NT2/D1 (cell line): ENCODE measurements at regions not wholly inside any gene's neighbourhood (a gene's known extent, or its start where the extent isn't known, plus 50 kb on each side); places are given as distances from the start of the nearest gene placed in this dataset.

ENCODE experiments used
- DNase-seq: peaks from one replicate; pipeline ENCODE4 v3.0.0-alpha.2; 2011; ENCODE audit warnings: low read depth, low spot score
- H3K27me3 ChIP-seq: 2 replicates; pipeline ENCODE4 v1.6.0; 2011; ENCODE audit warnings: mild to moderate bottlenecking; ENCODE audit not compliant: insufficient read length, insufficient read depth
- H3K36me3 ChIP-seq: 2 replicates; pipeline ENCODE4 v1.6.1; 2011; ENCODE audit warnings: mild to moderate bottlenecking, low read length, mixed read lengths; ENCODE audit not compliant: insufficient read depth, insufficient read length
- H3K4me1 ChIP-seq: 2 replicates; pipeline ENCODE4 v1.5.1; 2011; ENCODE audit not compliant: insufficient read depth, insufficient read length
- H3K4me3 ChIP-seq: 2 replicates; pipeline ENCODE4 v1.5.1; 2011; ENCODE audit warnings: low read depth; ENCODE audit not compliant: insufficient read length
- H3K9ac ChIP-seq: 2 replicates; pipeline ENCODE4 v1.6.0; 2011; ENCODE audit warnings: low read depth; ENCODE audit not compliant: insufficient read length
- H3K9me3 ChIP-seq: 2 replicates; pipeline ENCODE4 v1.5.1; 2011; ENCODE audit warnings: mild to moderate bottlenecking, low read length; ENCODE audit not compliant: insufficient read depth
- SUZ12 ChIP-seq: IDR thresholded peaks from 2 replicates; pipeline ENCODE4 v1.6.1; 2011; ENCODE audit not compliant: insufficient read length, insufficient read depth; ENCODE audit errors: extremely low read depth
- YY1 ChIP-seq: IDR thresholded peaks from 2 replicates; pipeline ENCODE4 v1.6.1; 2011; ENCODE audit not compliant: insufficient read length, insufficient read depth
- ZNF274 ChIP-seq: IDR thresholded peaks from 2 replicates; pipeline ENCODE4 v1.6.1; 2011; ENCODE audit warnings: mild to moderate bottlenecking, low read depth, low read length

- Histone ChIP-seq H3K36me3 (no peaks in the 10 kb centered on the region), H3K27me3 (no peaks in the 10 kb centered on the region), H3K9me3 (no peaks in the 10 kb centered on the region), H3K4me3 (no peak overlapping the region), H3K9ac (no peak overlapping the region), H3K4me1 (no peaks in the 10 kb centered on the region)
- TF ChIP-seq ZNF274 (no peak), YY1 (no peak), SUZ12 (no peak)
- DNase-seq, result no peak
Measured at GRCh38 chr2:30382162-30382783, 64.8 kb upstream of the LCLAT1 start.

GRCh38 chr2:30382995-30383394, 64.1 kb upstream of the LCLAT1 start:
- no peak overlapping the region for H3K9ac ChIP-seq

DNA sequence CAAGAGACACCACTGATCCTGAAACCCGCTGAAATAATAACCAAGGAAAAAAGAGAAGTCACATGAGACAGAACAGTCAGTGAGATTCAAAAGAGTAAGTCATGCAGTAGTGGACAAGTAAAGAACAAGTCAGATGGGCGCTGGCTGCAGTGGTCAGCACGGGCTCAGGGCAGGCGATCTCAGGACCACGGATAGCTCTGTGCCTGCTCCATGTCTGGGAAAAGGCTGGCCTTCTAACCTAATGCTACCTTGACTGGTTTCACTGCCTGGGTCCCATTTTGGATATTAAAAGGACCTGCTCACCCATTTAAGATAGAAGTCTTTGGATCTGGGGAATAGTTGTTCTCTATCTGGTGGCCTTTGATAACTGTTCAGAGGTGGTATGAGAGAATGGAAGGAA, 61.7 kb upstream of the LCLAT1 start:
- DNase-seq, result no peak
- H3K27me3 ChIP-seq, result no peaks in the 10 kb centered on the region

More at GRCh38 chr2:30382995-30383394, 64.1 kb upstream of the LCLAT1 start:
- Histone ChIP-seq H3K36me3 (no peaks in the 10 kb centered on the region), H3K4me3 (no peak overlapping the region), H3K9me3 (no peaks in the 10 kb centered on the region), H3K4me1 (no peaks in the 10 kb centered on the region), H3K27me3 (no peaks in the 10 kb centered on the region)
- no peak for DNase-seq
- TF ChIP-seq ZNF274 (no peak), SUZ12 (no peak), YY1 (no peak)

DNA sequence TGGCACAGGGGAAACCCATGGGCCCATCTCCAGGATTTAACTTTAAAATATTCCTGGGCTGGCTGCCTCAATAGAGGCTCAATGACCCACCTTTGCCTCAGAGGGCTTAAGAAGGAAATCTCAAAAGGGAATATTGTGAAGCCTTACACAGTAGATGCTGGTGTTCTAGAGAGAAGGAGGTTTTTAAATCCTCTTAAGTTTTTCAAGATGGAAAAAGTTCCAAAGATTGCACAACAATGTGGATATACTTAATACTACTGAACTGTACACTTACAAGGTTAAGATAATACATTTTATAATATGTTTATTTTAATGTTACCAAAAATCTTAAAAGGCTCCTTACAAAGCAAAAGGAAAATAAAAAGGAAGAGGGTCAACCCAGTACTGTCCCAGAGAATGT, 54.9 kb upstream of the LCLAT1 start:
- Histone ChIP-seq H3K36me3 (no peaks in the 10 kb centered on the region), H3K9ac (no peak overlapping the region), H3K4me1 (no peaks in the 10 kb centered on the region), H3K27me3 (no peaks in the 10 kb centered on the region), H3K9me3 (no peaks in the 10 kb centered on the region), H3K4me3 (no peak overlapping the region)
- TF ChIP-seq YY1 (no peak), SUZ12 (no peak), ZNF274 (no peak)
- DNase-seq, result no peak

More for the DNA sequence above, 61.7 kb upstream of the LCLAT1 start:
- Histone ChIP-seq H3K4me3 (no peak overlapping the region), H3K4me1 (no peaks in the 10 kb centered on the region), H3K36me3 (no peaks in the 10 kb centered on the region), H3K9me3 (no peaks in the 10 kb centered on the region), H3K9ac (no peak overlapping the region)
- no peak for TF ChIP-seq YY1
- TF ChIP-seq SUZ12, result no peak
- TF ChIP-seq ZNF274, result no peak

DNA sequence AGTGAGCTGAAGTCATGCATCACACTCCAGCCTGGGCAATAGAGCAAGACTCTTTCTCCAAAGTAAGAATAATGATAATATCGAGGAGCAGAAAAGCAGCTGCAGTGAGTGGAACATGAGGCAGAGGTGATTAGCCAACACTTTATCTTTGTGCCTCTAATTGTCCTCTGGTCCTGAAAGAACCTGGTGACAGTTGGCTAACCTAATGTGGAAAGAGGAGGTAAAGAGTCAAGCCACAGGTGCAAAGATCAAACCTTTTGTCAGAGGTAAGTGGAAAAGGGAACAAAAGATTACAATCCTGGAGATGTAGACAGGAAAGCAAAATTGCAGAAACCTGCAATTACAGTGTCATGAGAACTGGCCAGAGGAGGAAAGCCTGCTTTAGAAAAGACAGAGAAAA, 53.5 kb upstream of the LCLAT1 start:
- H3K4me1 ChIP-seq, result no peaks in the 10 kb centered on the region
- TF ChIP-seq YY1, result no peak
- TF ChIP-seq ZNF274, result no peak
- no peak for TF ChIP-seq SUZ12
- no peak overlapping the region for H3K4me3 ChIP-seq
- H3K9ac ChIP-seq, result no peak overlapping the region
- no peaks in the 10 kb centered on the region for H3K27me3 ChIP-seq
- no peak for DNase-seq
- no peaks in the 10 kb centered on the region for H3K36me3 ChIP-seq
- H3K9me3 ChIP-seq, result no peaks in the 10 kb centered on the region

- no peak for TF ChIP-seq ZNF274
- TF ChIP-seq SUZ12, result no peak
- no peak for TF ChIP-seq YY1
- Histone ChIP-seq H3K9me3 (no peaks in the 10 kb centered on the region), H3K4me1 (no peaks in the 10 kb centered on the region), H3K27me3 (no peaks in the 10 kb centered on the region), H3K36me3 (no peaks in the 10 kb centered on the region), H3K9ac (no peak overlapping the region), H3K4me3 (no peak overlapping the region)
- DNase-seq, result no peak
Measured at GRCh38 chr2:30394096-30394495, 53.0 kb upstream of the LCLAT1 start.

- Histone ChIP-seq H3K9me3 (no peaks in the 10 kb centered on the region), H3K27me3 (no peaks in the 10 kb centered on the region), H3K9ac (no peak overlapping the region), H3K36me3 (no peaks in the 10 kb centered on the region), H3K4me1 (no peaks in the 10 kb centered on the region), H3K4me3 (no peak overlapping the region)
- TF ChIP-seq YY1, result no peak
- TF ChIP-seq ZNF274, result no peak
- no peak for TF ChIP-seq SUZ12
- no peak for DNase-seq
Measured at GRCh38 chr2:30396436-30397232, 50.4 kb upstream of the LCLAT1 start.
